Fibroblast of pulmonary artery (primary cell): ENCODE measurements at regions not wholly inside any gene's neighbourhood (a gene's known extent, or its start where the extent isn't known, plus 50 kb on each side); places are given as distances from the start of the nearest gene placed in this dataset.

Experiments used
- DNase-seq: peaks from one replicate; pipeline ENCODE4 v3.0.0-alpha.2; 2010; ENCODE audit warnings: low read depth
- H3K4me3 ChIP-seq: replicated peaks from 2 replicates; pipeline ENCODE4 v1.5.1; 2011; ENCODE audit warnings: low read depth, mild to moderate bottlenecking, control low read depth, low read length, moderate library complexity
- TF ChIP-seq, protein P1 (sequence below): IDR thresholded peaks from 2 replicates; pipeline ENCODE4 v1.5.1; 2011; ENCODE audit warnings: mild to moderate bottlenecking, control low read depth, low read length, inconsistent platforms; ENCODE audit errors: missing control alignments

DNA sequence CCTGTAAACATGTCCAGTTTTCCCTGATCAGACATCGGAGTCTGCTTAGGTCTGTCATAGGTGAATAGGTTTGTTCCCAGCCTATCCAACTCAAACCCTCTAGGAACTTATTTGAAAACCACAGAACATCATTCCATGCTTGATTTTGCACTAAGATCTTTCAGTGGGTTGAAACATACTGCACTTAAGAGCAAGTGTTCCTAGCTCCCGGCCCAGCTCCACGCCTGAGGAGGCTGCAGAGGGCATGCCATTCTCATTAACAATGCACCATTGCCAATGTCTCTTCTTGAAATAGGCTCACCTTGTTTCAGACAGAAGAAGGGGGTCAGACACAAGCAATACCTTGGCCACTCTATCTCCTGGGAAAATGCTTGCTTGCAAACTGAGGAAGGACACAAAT, 78.0 kb upstream of the EGR2 start:
- no peak overlapping the region for H3K4me3 ChIP-seq
- DNase-seq = no peak
- TF ChIP-seq, protein P1, sequence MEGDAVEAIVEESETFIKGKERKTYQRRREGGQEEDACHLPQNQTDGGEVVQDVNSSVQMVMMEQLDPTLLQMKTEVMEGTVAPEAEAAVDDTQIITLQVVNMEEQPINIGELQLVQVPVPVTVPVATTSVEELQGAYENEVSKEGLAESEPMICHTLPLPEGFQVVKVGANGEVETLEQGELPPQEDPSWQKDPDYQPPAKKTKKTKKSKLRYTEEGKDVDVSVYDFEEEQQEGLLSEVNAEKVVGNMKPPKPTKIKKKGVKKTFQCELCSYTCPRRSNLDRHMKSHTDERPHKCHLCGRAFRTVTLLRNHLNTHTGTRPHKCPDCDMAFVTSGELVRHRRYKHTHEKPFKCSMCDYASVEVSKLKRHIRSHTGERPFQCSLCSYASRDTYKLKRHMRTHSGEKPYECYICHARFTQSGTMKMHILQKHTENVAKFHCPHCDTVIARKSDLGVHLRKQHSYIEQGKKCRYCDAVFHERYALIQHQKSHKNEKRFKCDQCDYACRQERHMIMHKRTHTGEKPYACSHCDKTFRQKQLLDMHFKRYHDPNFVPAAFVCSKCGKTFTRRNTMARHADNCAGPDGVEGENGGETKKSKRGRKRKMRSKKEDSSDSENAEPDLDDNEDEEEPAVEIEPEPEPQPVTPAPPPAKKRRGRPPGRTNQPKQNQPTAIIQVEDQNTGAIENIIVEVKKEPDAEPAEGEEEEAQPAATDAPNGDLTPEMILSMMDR = no peak

DNA sequence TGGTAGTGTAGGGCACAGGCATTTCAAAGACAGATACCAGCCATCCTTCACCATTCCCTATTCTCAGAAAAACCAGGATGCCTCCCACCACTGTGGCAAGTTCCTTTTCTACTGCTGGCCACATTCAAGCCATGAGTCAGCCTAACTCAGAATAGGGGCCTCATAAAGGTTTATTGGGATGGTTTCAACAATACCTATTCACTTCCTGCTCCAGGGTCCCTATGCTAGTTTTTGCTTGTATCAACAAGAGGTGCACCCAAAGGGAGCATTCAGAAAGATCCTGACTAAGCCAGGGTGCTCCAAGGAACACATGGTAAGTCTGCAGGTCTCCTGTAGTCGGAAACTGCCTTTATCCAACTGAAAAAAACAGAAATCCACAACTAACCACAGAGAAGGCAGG, 76.9 kb upstream of the EGR2 start:
- no peak overlapping the region for H3K4me3 ChIP-seq
- peak; percentile 11 for DNase-seq
- TF ChIP-seq, protein P1 = no peak

DNA sequence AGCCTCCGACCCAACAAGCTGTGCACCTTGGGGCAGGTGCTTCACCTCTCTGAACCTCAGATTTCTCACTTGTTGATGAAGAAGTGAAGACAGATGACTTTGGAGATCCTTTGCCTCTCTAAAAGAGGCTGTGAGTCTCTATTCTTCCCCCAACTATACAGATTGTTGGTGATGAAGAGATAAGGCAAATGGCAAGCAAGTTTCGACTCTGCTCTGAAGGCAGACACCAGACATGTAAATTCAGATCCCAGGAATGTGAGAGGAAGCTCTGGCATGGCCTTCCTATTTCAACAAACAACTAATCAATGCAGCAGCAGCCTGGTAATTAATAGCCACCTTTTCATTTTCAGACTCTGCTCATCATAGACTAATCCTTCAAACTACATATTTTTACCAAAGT, 74.2 kb upstream of the EGR2 start:
- DNase-seq = no peak
- TF ChIP-seq, protein P1 = no peak
- H3K4me3 ChIP-seq = no peak overlapping the region

GRCh38 chr10:62887642-62888041, 71.5 kb upstream of the EGR2 start:
- no peak overlapping the region for H3K4me3 ChIP-seq
- TF ChIP-seq, protein P1 = no peak
- no peak for DNase-seq

- DNase-seq = peak; percentile 52
- TF ChIP-seq, protein P1 = no peak
- no peak overlapping the region for H3K4me3 ChIP-seq
Observed at GRCh38 chr10:62885684-62886461, 69.7 kb upstream of the EGR2 start.

GRCh38 chr10:62880162-62880561, 64.0 kb upstream of the EGR2 start:
- DNase-seq = no peak
- TF ChIP-seq, protein P1 = no peak

GRCh38 chr10:62873866-62874265, 57.7 kb upstream of the EGR2 start:
- TF ChIP-seq, protein P1 = no peak
- no peak for DNase-seq
- no peak overlapping the region for H3K4me3 ChIP-seq

More at GRCh38 chr10:62880162-62880561, 64.0 kb upstream of the EGR2 start:
- no peak overlapping the region for H3K4me3 ChIP-seq
